Kidney capillary endothelial cell (primary cell): ENCODE measurements at regions not wholly inside any gene's neighbourhood (a gene's known extent, or its start where the extent isn't known, plus 50 kb on each side); places are given as distances from the start of the nearest gene placed in this dataset.
"Not testable (repeated sequence)": the region's sequence is repeated elsewhere in the genome, so short reads cannot be mapped to it uniquely, and the experiment has no call there.

ENCODE experiments used
- DNase-seq: peaks from one replicate; pipeline ENCODE4 v3.0.0-alpha.2; 2018; ENCODE audit warnings: low spot score

GRCh38 chr2:43146083-43146482 is 80.3 kb downstream of the ZFP36L2 start:
- no peak for DNase-seq

GRCh38 chr2:43144263-43144662 is 82.1 kb downstream of the ZFP36L2 start:
- DNase-seq = no peak

GRCh38 chr2:43143756-43144155 is 82.7 kb downstream of the ZFP36L2 start:
- no peak for DNase-seq

GRCh38 chr2:43142921-43143438 is 83.4 kb downstream of the ZFP36L2 start:
- DNase-seq = no peak

- DNase-seq = not testable (repeated sequence)
Measured at GRCh38 chr2:43141636-43142151, 84.7 kb downstream of the ZFP36L2 start.

GRCh38 chr2:43139996-43140621 is 86.3 kb downstream of the ZFP36L2 start:
- DNase-seq = no peak

- no peak for DNase-seq
Measured at GRCh38 chr2:43139501-43139900, 86.9 kb downstream of the ZFP36L2 start.

- DNase-seq = no peak
Measured at GRCh38 chr2:43138441-43138840, 88.0 kb downstream of the ZFP36L2 start.

GRCh38 chr2:43136876-43137275 is 89.5 kb downstream of the ZFP36L2 start:
- DNase-seq = no peak

GRCh38 chr2:43136011-43136799 is 90.2 kb downstream of the ZFP36L2 start:
- DNase-seq = no peak

GRCh38 chr2:43135583-43135982 is 90.8 kb downstream of the ZFP36L2 start:
- DNase-seq = no peak

- no peak for DNase-seq
Measured at GRCh38 chr2:43134571-43134889, 91.9 kb downstream of the ZFP36L2 start.

GRCh38 chr2:43133708-43134570 is 92.5 kb downstream of the ZFP36L2 start:
- no peak for DNase-seq

- DNase-seq = no peak
Measured at GRCh38 chr2:43133336-43133707, 93.1 kb downstream of the ZFP36L2 start.

- no peak for DNase-seq
Measured at GRCh38 chr2:43132683-43133301, 93.6 kb downstream of the ZFP36L2 start.

GRCh38 chr2:43131890-43132682 is 94.3 kb downstream of the ZFP36L2 start:
- no peak for DNase-seq

GRCh38 chr2:43131051-43131889 is 95.1 kb downstream of the ZFP36L2 start:
- DNase-seq = peak; percentile 70

GRCh38 chr2:43130548-43130875 is 95.9 kb downstream of the ZFP36L2 start:
- DNase-seq = no peak

GRCh38 chr2:43129676-43130547 is 96.5 kb downstream of the ZFP36L2 start:
- no peak for DNase-seq
